GM21360 (cell line): ENCODE measurements at regions not wholly inside any gene's neighbourhood (a gene's known extent, or its start where the extent isn't known, plus 50 kb on each side); places are given as distances from the start of the nearest gene placed in this dataset.

Experiments used
- ATAC-seq: cut with Tn5 transposase; IDR thresholded peaks from one replicate; pipeline ENCODE4 v1.9.1; 2021; ENCODE audit warnings: mild to moderate bottlenecking, moderate library complexity; ENCODE audit not compliant: unreplicated experiment

DNA sequence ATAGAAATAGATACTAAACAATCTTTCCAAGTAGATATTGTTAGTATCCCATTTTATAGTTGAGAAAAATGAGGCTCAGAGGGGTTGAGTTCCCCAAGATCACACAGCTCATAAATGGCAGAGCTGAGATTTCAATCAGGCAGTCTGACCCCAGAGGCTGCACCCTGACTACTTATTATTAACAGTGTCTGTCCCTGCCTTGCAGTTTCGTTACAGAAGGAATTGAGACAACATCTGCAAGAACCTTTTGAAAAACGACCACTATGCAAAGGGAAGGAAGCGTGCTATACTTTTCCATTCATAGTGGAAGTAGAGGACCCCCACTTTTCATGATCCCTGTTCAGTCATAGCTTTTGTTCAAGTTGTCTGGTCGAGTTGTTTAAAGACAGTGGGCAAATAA is 53.2 kb upstream of the SEC11C start:
- no peak for ATAC-seq

- no peak for ATAC-seq
Observed at GRCh38 chr18:59087391-59087790, 52.3 kb upstream of the SEC11C start.
